SK-N-SH (cell line): ENCODE measurements at regions not wholly inside any gene's neighbourhood (a gene's known extent, or its start where the extent isn't known, plus 50 kb on each side); places are given as distances from the start of the nearest gene placed in this dataset.

Experiments used
- CTCF ChIA-PET: fragments of 300-600, 350-600 bp; formaldehyde crosslinking; extraction: SDS; loops from one replicate; lab custom pipeline; 2021; lab: Yijun Ruan, JAX
- POLR2A ChIA-PET: fragments of 350-600 bp; sonication (Branson Sonifier 250); formaldehyde crosslinking; extraction: SDS; loops from one replicate; lab custom pipeline; 2020; ENCODE audit warnings: antibody characterized with exemption, inconsistent platforms; lab: Yijun Ruan, JAX
- DNase-seq: peaks from one replicate; pipeline ENCODE4 v3.0.0; 2012
- H2AFZ ChIP-seq: fragments of 200-600 bp; sonication (generic); 2 replicates; pipeline ENCODE4 v1.8.1; 2016; ENCODE audit warnings: antibody characterized with exemption, mild to moderate bottlenecking, low read depth
- H3F3A ChIP-seq: fragments of 200-600 bp; sonication (generic); replicated peaks from 2 replicates; pipeline ENCODE3; 2016; ENCODE audit warnings: antibody characterized with exemption, mild to moderate bottlenecking; ENCODE audit not compliant: insufficient read depth
- H3K27ac ChIP-seq, 2 experiments: fragments of 200-500 bp in 1 of 2; fragments of 200-600 bp in 1 of 2; sonication (Bioruptor generic) in 1 of 2; sonication (generic), shearing (Covaris generic) in 1 of 2; 2 replicates each; pipeline versions ENCODE4 v1.5.1 to v1.6.1; 2014 to 2016; ENCODE audit warnings: low read depth in 2 of 2, inconsistent platforms in 1 of 2, low read length in 1 of 2, mild to moderate bottlenecking in 1 of 2, mixed read lengths in 1 of 2
- H3K27me3 ChIP-seq: fragments of 200-600 bp; sonication (generic), shearing (Covaris generic); 2 replicates; pipeline ENCODE4 v1.6.1; 2016; ENCODE audit warnings: mixed run types; ENCODE audit not compliant: insufficient read depth
- H3K36me3 ChIP-seq, 2 experiments: fragments of 200-500 bp in 1 of 2; fragments of 200-600 bp in 1 of 2; sonication (Bioruptor generic) in 1 of 2; sonication (generic) in 1 of 2; replicated peaks in 1 of 2; 2 replicates each; pipeline versions ENCODE3 to v1.5.1; 2014 to 2016; ENCODE audit warnings: low read length in 1 of 2, mild to moderate bottlenecking in 1 of 2; ENCODE audit not compliant: insufficient read depth in 2 of 2, control insufficient read depth in 1 of 2
- H3K4me1 ChIP-seq, 2 experiments: fragments of 200-500 bp in 1 of 2; fragments of 200-600 bp in 1 of 2; sonication (Bioruptor generic) in 1 of 2; sonication (generic), shearing (Covaris generic) in 1 of 2; 2 replicates each; pipeline versions ENCODE4 v1.5.1 to v1.6.1; 2014 to 2016; ENCODE audit warnings: low read depth in 1 of 2, low read length in 1 of 2, mixed run types in 1 of 2; ENCODE audit not compliant: insufficient read depth in 2 of 2, control insufficient read depth in 1 of 2
- H3K4me2 ChIP-seq: fragments of 200-600 bp; sonication (generic), shearing (Covaris generic); 2 replicates; pipeline ENCODE4 v1.6.1; 2017; ENCODE audit warnings: mixed run types
- H3K4me3 ChIP-seq, 2 experiments: fragments of 200-500 bp in 1 of 2; fragments of 200-600 bp in 1 of 2; sonication (Bioruptor generic) in 1 of 2; sonication (generic), shearing (Covaris generic) in 1 of 2; 2 replicates each; pipeline versions ENCODE4 v1.5.1 to v1.8.1; 2014 to 2016; ENCODE audit warnings: low read depth in 2 of 2, inconsistent platforms in 1 of 2, low read length in 1 of 2, mild to moderate bottlenecking in 1 of 2, mixed read lengths in 1 of 2, moderate library complexity in 1 of 2
- H3K79me2 ChIP-seq: fragments of 200-600 bp; sonication (generic); 2 replicates; pipeline ENCODE4 v1.8.1; 2017; ENCODE audit warnings: mild to moderate bottlenecking; ENCODE audit not compliant: insufficient read depth
- H3K9ac ChIP-seq: fragments of 200-600 bp; sonication (generic); 2 replicates; pipeline ENCODE4 v1.6.1; 2017; ENCODE audit warnings: mixed run types
- H3K9me2 ChIP-seq: fragments of 200-600 bp; sonication (generic); 2 replicates; pipeline ENCODE4 v1.6.1; 2017; ENCODE audit warnings: mixed run types
- H3K9me3 ChIP-seq: fragments of 200-600 bp; sonication (generic); 2 replicates; pipeline ENCODE4 v1.6.1; 2017; ENCODE audit warnings: mixed run types, mild to moderate bottlenecking, moderate library complexity
- H4K20me1 ChIP-seq: fragments of 200-600 bp; sonication (generic); 2 replicates; pipeline ENCODE4 v1.6.1; 2017; ENCODE audit warnings: mild to moderate bottlenecking, mixed run types; ENCODE audit not compliant: insufficient read depth
- CTCF ChIP-seq: fragments of 200-600 bp; sonication (generic); IDR thresholded peaks from 2 replicates; pipeline ENCODE4 v1.6.1; 2017; ENCODE audit warnings: antibody characterized with exemption, mild to moderate bottlenecking, moderate library complexity
- EP300 ChIP-seq, 2 experiments: IDR thresholded peaks; 2 replicates each; pipeline versions ENCODE4 v1.4.0 to v1.6.1; 2012; ENCODE audit warnings: borderline replicate concordance in 1 of 2, low read depth in 1 of 2, low read length in 1 of 2
- EZH2phosphoT487 ChIP-seq: fragments of 200-600 bp; sonication (generic); IDR thresholded peaks from 2 replicates; pipeline ENCODE4 v1.6.1; 2017; ENCODE audit warnings: low read depth, mixed run types, mild to moderate bottlenecking, antibody characterized with exemption, moderate library complexity, borderline replicate concordance
- FOXJ3 ChIP-seq: sonication (generic); formaldehyde crosslinking; IDR thresholded peaks from 2 replicates; pipeline ENCODE4 v1.5.1; 2020; ENCODE audit warnings: mild to moderate bottlenecking, missing genetic modification reagents
- FOXM1 ChIP-seq: IDR thresholded peaks from 2 replicates; pipeline ENCODE4 v1.4.0; 2012; ENCODE audit warnings: low read depth, mild to moderate bottlenecking
- GABPA ChIP-seq: IDR thresholded peaks from 2 replicates; pipeline ENCODE4 v1.4.0; 2012; ENCODE audit warnings: low read depth, mild to moderate bottlenecking
- MAX ChIP-seq: IDR thresholded peaks from 2 replicates; pipeline ENCODE4 v1.4.0; 2012; ENCODE audit warnings: low read depth
- NRF1 ChIP-seq: IDR thresholded peaks from 2 replicates; pipeline ENCODE4 v1.6.1; 2012; ENCODE audit warnings: low read depth, mild to moderate bottlenecking, low read length
- POLR2AphosphoS5 ChIP-seq: IDR thresholded peaks from 2 replicates; pipeline ENCODE4 v1.6.1; 2012; ENCODE audit warnings: low read depth, low read length
- RAD21 ChIP-seq: IDR thresholded peaks from 2 replicates; pipeline ENCODE4 v1.6.1; 2012; ENCODE audit warnings: mild to moderate bottlenecking, low read length
- RXRA ChIP-seq: IDR thresholded peaks from 2 replicates; pipeline ENCODE4 v1.4.0; 2012; ENCODE audit warnings: low read depth, mild to moderate bottlenecking, borderline replicate concordance
- SMC3 ChIP-seq: IDR thresholded peaks from 2 replicates; pipeline ENCODE4 v1.6.1; 2012; ENCODE audit warnings: low read depth, low read length, improper control_type of control experiment
- USF2 ChIP-seq: fragments of 150-350 bp; IDR thresholded peaks from 2 replicates; pipeline ENCODE4 v1.6.1; 2017; ENCODE audit warnings: antibody characterized with exemption, low read length, low read depth, borderline replicate concordance
- WGBS: methylation state at CpG from one replicate; pipeline ENCODE4 v1.1.6; 2017; ENCODE audit warnings: low lambda C conversion rate; 5-methylcytosine and 5-hydroxymethylcytosine counted together

- H3K4me3 ChIP-seq = no peak overlapping the region
- no peaks in the 10 kb centered on the region for H3K9me2 ChIP-seq
- ChIA-PET CTCF (no interaction called here), POLR2A (no interaction called here)
- H4K20me1 ChIP-seq = no peaks in the 10 kb centered on the region
- no peak overlapping the region for H2AFZ ChIP-seq
- H3K79me2 ChIP-seq = no peaks in the 10 kb centered on the region
- no peak overlapping the region for H3K27ac ChIP-seq
- peaks cover 4% of the 10 kb centered on the region; the same call in 1 of the 2 replicates for H3K9me3 ChIP-seq
- no peak overlapping the region for H3K4me2 ChIP-seq
- H3K4me1 ChIP-seq = no peaks in the 10 kb centered on the region
- no peaks in the 10 kb centered on the region for H3K36me3 ChIP-seq
- no peaks in the 10 kb centered on the region for H3K27me3 ChIP-seq
- no peak for DNase-seq
- H3F3A ChIP-seq = no peaks in the 10 kb centered on the region
- TF ChIP-seq RXRA = no peak
- TF ChIP-seq CTCF = no peak
- TF ChIP-seq NRF1 = no peak
- no peak for TF ChIP-seq RAD21
- no peak for TF ChIP-seq POLR2AphosphoS5
- TF ChIP-seq GABPA = no peak
- TF ChIP-seq EZH2phosphoT487 = no peak
- no peak for TF ChIP-seq USF2
- TF ChIP-seq FOXJ3 (CRISPR knock-in tag) = no peak
- no peak for TF ChIP-seq EP300 (IDR thresholded peaks at IDR 0.05; ENCODE audit: borderline replicate concordance in 1 of 2, low read depth in 1 of 2, low read length in 1 of 2)
- no peak for TF ChIP-seq FOXM1
- no peak for TF ChIP-seq SMC3
- TF ChIP-seq MAX = no peak
- WGBS = 3% methylated on average over 17 of the region's 19 CpGs
- H3K9ac ChIP-seq = no peak overlapping the region
These were observed 573.7 kb downstream of the ALG10 start for GRCh38 chr12:34595749-34596733.
